Activated CD8-positive, alpha-beta memory T cell treated with anti-CD3 and anti-CD28 coated beads, Interleukin-2, amount 10 ng/mL, durations not matched to agents 7 days and 5 days (primary cell): ENCODE measurements at regions not wholly inside any gene's neighbourhood (a gene's known extent, or its start where the extent isn't known, plus 50 kb on each side); places are given as distances from the start of the nearest gene placed in this dataset.
"Not testable (repeated sequence)": the region's sequence is repeated elsewhere in the genome, so short reads cannot be mapped to it uniquely, and the experiment has no call there.

Source experiments
- ATAC-seq: fragments of 150-1000 bp; cut with Tn5 transposase; one replicate; pipeline ENCODE4 v1.10.0; 2021; ENCODE audit warnings: moderate library complexity
- CTCF ChIA-PET: fragments of 350-600 bp; sonication (Branson Sonifier 250); formaldehyde crosslinking; loops from one replicate; lab custom pipeline; 2021; ENCODE audit warnings: antibody characterized with exemption; lab: Charles Lee
- DNase-seq: peaks from one replicate; pipeline ENCODE4 v3.0.0-alpha.2; 2020
- H3K27ac Mint-ChIP-seq: one replicate; pipeline ENCODE4 v1.8.0; 2021; ENCODE audit warnings: mild to moderate bottlenecking, mixed read lengths
- H3K27me3 Mint-ChIP-seq: one replicate; pipeline ENCODE4 v1.8.0; 2021; ENCODE audit warnings: mixed read lengths
- H3K36me3 Mint-ChIP-seq: one replicate; pipeline ENCODE4 v1.8.0; 2021; ENCODE audit warnings: mild to moderate bottlenecking, mixed read lengths
- H3K4me1 Mint-ChIP-seq: one replicate; pipeline ENCODE4 v1.8.0; 2021; ENCODE audit warnings: mixed read lengths
- H3K4me3 Mint-ChIP-seq: one replicate; pipeline ENCODE4 v1.8.0; 2021; ENCODE audit warnings: mild to moderate bottlenecking, moderate library complexity, mixed read lengths
- H3K9me3 Mint-ChIP-seq: one replicate; pipeline ENCODE4 v1.8.0; 2022; ENCODE audit warnings: low read depth, mixed read lengths

DNA sequence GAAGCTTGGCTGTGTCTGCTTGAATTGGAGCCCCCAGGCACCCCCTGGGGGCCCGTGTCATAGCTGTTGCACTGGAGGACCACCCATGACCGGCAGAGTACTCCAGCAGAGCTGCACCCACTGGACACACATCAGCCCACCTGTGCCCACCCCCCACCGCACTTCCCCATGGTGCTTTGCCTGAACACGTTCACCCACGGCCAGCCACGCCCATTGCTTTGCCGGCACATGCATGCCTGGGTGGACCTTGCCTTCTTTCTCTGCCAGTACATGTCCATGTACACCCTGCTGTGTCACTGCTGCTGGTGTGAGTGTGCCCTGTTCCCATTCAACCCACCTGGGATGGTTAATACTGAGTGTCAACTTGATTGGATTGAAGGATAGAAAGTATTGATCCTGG lies 88.7 kb downstream of the SAMD9 start:
- peaks cover 25% of the 10 kb centered on the region for H3K9me3 Mint-ChIP-seq
- H3K27me3 Mint-ChIP-seq: peaks cover 9% of the 10 kb centered on the region
- DNase-seq: no peak
- H3K4me1 Mint-ChIP-seq: no peaks in the 10 kb centered on the region
- CTCF ChIA-PET: no interaction called here
- no peak overlapping the region for H3K4me3 Mint-ChIP-seq
- ATAC-seq: no peak
- H3K36me3 Mint-ChIP-seq: peaks cover 26% of the 10 kb centered on the region
- H3K27ac Mint-ChIP-seq: no peak overlapping the region

- CTCF ChIA-PET: no interaction called here
- no peaks in the 10 kb centered on the region for H3K4me1 Mint-ChIP-seq
These were observed 89.2 kb downstream of the SAMD9 start for GRCh38 chr7:93028610-93029009.

GRCh38 chr7:93027044-93027443 lies 90.7 kb downstream of the SAMD9 start:
- H3K36me3 Mint-ChIP-seq: peaks cover 13% of the 10 kb centered on the region
- H3K27me3 Mint-ChIP-seq: peaks cover 9% of the 10 kb centered on the region
- ATAC-seq (no peak), DNase-seq (no peak)
- H3K4me3 Mint-ChIP-seq: no peak overlapping the region
- H3K9me3 Mint-ChIP-seq: peaks cover 11% of the 10 kb centered on the region
- no peak overlapping the region for H3K27ac Mint-ChIP-seq
- no peaks in the 10 kb centered on the region for H3K4me1 Mint-ChIP-seq
- CTCF ChIA-PET: no interaction called here

More at GRCh38 chr7:93028610-93029009, 89.2 kb downstream of the SAMD9 start:
- peaks cover 24% of the 10 kb centered on the region for H3K9me3 Mint-ChIP-seq
- DNase-seq: no peak
- no peak overlapping the region for H3K27ac Mint-ChIP-seq
- no peak overlapping the region for H3K4me3 Mint-ChIP-seq
- H3K36me3 Mint-ChIP-seq: peaks cover 26% of the 10 kb centered on the region
- no peak for ATAC-seq
- H3K27me3 Mint-ChIP-seq: peaks cover 9% of the 10 kb centered on the region

- H3K4me3 Mint-ChIP-seq: no peak overlapping the region
- peaks cover 8% of the 10 kb centered on the region for H3K36me3 Mint-ChIP-seq
- DNase-seq (no peak), ATAC-seq (no peak)
- H3K27ac Mint-ChIP-seq: no peak overlapping the region
- peaks cover 9% of the 10 kb centered on the region for H3K27me3 Mint-ChIP-seq
- CTCF ChIA-PET: no interaction called here
- no peaks in the 10 kb centered on the region for H3K4me1 Mint-ChIP-seq
- H3K9me3 Mint-ChIP-seq: peaks cover 5% of the 10 kb centered on the region
These were observed 91.4 kb downstream of the SAMD9 start for GRCh38 chr7:93026425-93026824.

GRCh38 chr7:93025389-93025788 lies 92.4 kb downstream of the SAMD9 start:
- ATAC-seq (no peak), DNase-seq (no peak)
- H3K27ac Mint-ChIP-seq: no peak overlapping the region
- H3K36me3 Mint-ChIP-seq: no peaks in the 10 kb centered on the region
- peaks cover 9% of the 10 kb centered on the region for H3K27me3 Mint-ChIP-seq
- H3K9me3 Mint-ChIP-seq: no peaks in the 10 kb centered on the region
- CTCF ChIA-PET: interaction anchor here (0.6 to 1.1 kb wide), 2 partner anchors 11 to 352 kb away, joined by 3 to 4 read pairs; no protein-coding TSS in a partner anchor
- no peaks in the 10 kb centered on the region for H3K4me1 Mint-ChIP-seq
- H3K4me3 Mint-ChIP-seq: no peak overlapping the region

GRCh38 chr7:93022931-93023478 lies 94.8 kb downstream of the SAMD9 start:
- ATAC-seq, H3K9me3 Mint-ChIP-seq, H3K27me3 Mint-ChIP-seq, H3K4me3 Mint-ChIP-seq, H3K4me1 Mint-ChIP-seq, H3K36me3 Mint-ChIP-seq, H3K27ac Mint-ChIP-seq, DNase-seq: not testable (repeated sequence)
- CTCF ChIA-PET: interaction anchor here (1.4 kb wide), 1 partner anchor 185 kb away, joined by 4 read pairs; no protein-coding TSS in a partner anchor

DNA sequence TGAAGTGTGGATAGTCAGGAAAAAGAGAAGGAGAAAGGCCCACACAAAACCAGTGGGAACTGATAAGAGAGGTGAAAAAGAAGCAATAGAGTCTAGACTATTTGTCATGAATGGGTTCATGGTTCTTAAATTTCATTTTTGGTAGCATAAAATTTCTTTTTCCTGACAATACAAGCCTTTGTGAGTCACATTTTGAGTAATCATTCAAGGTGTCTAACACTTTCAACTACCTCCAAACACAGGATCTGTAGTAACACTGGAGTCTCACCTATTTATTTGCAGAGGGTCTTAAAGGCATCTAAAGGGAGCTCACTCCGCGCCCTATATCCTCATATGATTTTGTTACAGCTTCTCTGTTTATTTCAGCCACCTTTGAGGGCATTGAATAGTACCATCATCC lies 96.0 kb downstream of the SAMD9 start:
- H3K4me1 Mint-ChIP-seq: no peaks in the 10 kb centered on the region
- CTCF ChIA-PET: interaction anchor here (0.7 to 1.4 kb wide), 2 partner anchors 13 to 25 kb away, joined by 3 read pairs; no protein-coding TSS in a partner anchor
- DNase-seq (no peak), ATAC-seq (no peak)
- no peaks in the 10 kb centered on the region for H3K36me3 Mint-ChIP-seq
- no peak overlapping the region for H3K27ac Mint-ChIP-seq
- no peaks in the 10 kb centered on the region for H3K9me3 Mint-ChIP-seq
- no peak overlapping the region for H3K4me3 Mint-ChIP-seq
- H3K27me3 Mint-ChIP-seq: peaks cover 9% of the 10 kb centered on the region

- CTCF ChIA-PET: no interaction called here
- Mint-ChIP-seq H3K4me3 (no peak overlapping the region), H3K9me3 (no peaks in the 10 kb centered on the region), H3K36me3 (no peaks in the 10 kb centered on the region), H3K27me3 (no peaks in the 10 kb centered on the region), H3K4me1 (no peaks in the 10 kb centered on the region), H3K27ac (no peak overlapping the region)
- ATAC-seq: no peak
- no peak for DNase-seq
These were observed 99.1 kb downstream of the SAMD9 start for GRCh38 chr7:93018716-93019115.

- Mint-ChIP-seq H3K36me3 (no peaks in the 10 kb centered on the region), H3K27ac (no peak overlapping the region), H3K27me3 (no peaks in the 10 kb centered on the region), H3K9me3 (no peaks in the 10 kb centered on the region), H3K4me1 (no peaks in the 10 kb centered on the region), H3K4me3 (no peak overlapping the region)
- no peak for ATAC-seq
- DNase-seq: no peak
- CTCF ChIA-PET: no interaction called here
These were observed 100.9 kb downstream of the SAMD9 start for GRCh38 chr7:93016681-93017381.

- Mint-ChIP-seq H3K27me3 (peaks cover 7% of the 10 kb centered on the region), H3K4me3 (no peak overlapping the region), H3K27ac (no peak overlapping the region), H3K4me1 (no peaks in the 10 kb centered on the region), H3K36me3 (no peaks in the 10 kb centered on the region), H3K9me3 (no peaks in the 10 kb centered on the region)
- DNase-seq: no peak
- no peak for ATAC-seq
- CTCF ChIA-PET: no interaction called here
These were observed 101.8 kb downstream of the SAMD9 start for GRCh38 chr7:93015779-93016481.

DNA sequence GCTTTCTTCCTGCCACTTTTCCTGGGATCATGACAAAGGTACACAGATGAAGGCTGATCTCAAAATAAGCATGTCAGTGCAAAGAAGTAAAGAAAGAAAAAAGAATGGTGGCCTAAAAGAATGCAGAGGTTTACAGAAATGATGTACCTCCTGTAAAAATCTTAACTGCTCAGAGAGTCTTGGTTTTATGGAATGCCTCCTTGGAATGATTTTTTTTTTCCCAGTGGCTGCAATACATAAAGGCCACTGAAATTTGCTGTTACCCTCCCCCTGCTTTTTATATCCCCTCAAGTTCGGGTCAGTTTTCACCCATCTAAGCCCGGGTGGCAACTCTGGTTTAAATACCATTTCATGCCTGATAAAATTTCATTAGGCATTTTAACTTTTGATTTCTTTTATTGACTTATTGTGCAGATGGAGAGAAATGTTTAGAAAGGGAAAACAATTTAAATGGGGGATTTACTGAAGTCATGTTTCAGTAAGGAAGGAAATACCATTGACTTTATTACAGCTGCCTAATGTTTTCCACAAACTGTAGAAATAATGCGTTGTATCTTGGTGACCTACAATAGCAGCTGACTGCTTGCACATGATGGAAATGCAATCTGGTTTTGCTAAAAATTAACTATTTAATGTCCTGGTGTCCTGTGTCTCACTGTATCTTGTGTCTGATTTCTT lies 102.5 kb downstream of the SAMD9 start:
- no peak for DNase-seq
- no peak for ATAC-seq
- CTCF ChIA-PET: no interaction called here
- no peaks in the 10 kb centered on the region for H3K9me3 Mint-ChIP-seq
- no peaks in the 10 kb centered on the region for H3K36me3 Mint-ChIP-seq
- H3K4me3 Mint-ChIP-seq: no peak overlapping the region
- no peaks in the 10 kb centered on the region for H3K4me1 Mint-ChIP-seq
- peaks cover 13% of the 10 kb centered on the region for H3K27me3 Mint-ChIP-seq
- no peak overlapping the region for H3K27ac Mint-ChIP-seq

- H3K27me3 Mint-ChIP-seq: peaks cover 22% of the 10 kb centered on the region
- H3K9me3 Mint-ChIP-seq: no peaks in the 10 kb centered on the region
- no peaks in the 10 kb centered on the region for H3K4me1 Mint-ChIP-seq
- no peak for DNase-seq
- no peak overlapping the region for H3K4me3 Mint-ChIP-seq
- no peak for ATAC-seq
- H3K36me3 Mint-ChIP-seq: no peaks in the 10 kb centered on the region
- H3K27ac Mint-ChIP-seq: no peak overlapping the region
- CTCF ChIA-PET: no interaction called here
These were observed 103.4 kb downstream of the SAMD9 start for GRCh38 chr7:93014410-93014809.

DNA sequence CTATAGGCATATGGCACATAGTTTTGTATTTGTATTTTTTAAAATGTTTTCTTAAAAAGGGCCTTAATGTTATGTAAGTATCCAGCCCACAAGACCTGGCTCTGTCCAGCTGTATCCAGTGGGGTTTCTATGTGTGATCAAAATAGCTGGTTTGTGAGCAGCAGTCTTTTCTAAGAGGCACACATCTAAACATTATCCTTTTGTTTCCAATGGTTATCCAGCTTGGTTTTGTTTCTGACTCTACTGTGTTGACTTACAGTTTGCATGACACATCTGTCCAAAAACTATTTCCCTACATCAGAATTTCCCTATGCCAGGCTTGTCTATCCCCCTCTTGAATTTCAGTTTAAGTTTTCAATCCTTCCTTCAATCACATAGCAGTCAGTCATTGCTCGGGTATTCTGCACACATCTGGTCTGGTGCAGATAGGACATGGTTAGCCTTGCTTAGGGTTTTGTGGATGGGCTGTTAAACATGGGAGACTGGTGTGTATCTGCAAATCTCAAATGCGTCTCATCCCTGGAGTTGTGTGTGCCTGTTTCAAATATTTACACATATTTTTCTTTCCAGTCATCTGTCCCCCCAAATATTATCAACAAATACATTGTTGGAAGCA lies 104.2 kb downstream of the SAMD9 start:
- CTCF ChIA-PET: no interaction called here
- H3K4me1 Mint-ChIP-seq: no peaks in the 10 kb centered on the region
- peaks cover 28% of the 10 kb centered on the region for H3K27me3 Mint-ChIP-seq
- H3K4me3 Mint-ChIP-seq: no peak overlapping the region
- DNase-seq (no peak), ATAC-seq (no peak)
- no peak overlapping the region for H3K27ac Mint-ChIP-seq
- H3K36me3 Mint-ChIP-seq: no peaks in the 10 kb centered on the region
- no peaks in the 10 kb centered on the region for H3K9me3 Mint-ChIP-seq
